C1 segment of cervical spinal cord (tissue), 14 donors: ENCODE measurements at regions not wholly inside any gene's neighbourhood (a gene's known extent, or its start where the extent isn't known, plus 50 kb on each side); places are given as distances from the start of the nearest gene placed in this dataset.
"Not testable (repeated sequence)": the region's sequence is repeated elsewhere in the genome, so short reads cannot be mapped to it uniquely, and the experiment has no call there.

Experiments used
- DNase-seq, 14 donors: peaks; one replicate each; lab custom pipeline; 2025; lab: John Stamatoyannopoulos, UW

DNA sequence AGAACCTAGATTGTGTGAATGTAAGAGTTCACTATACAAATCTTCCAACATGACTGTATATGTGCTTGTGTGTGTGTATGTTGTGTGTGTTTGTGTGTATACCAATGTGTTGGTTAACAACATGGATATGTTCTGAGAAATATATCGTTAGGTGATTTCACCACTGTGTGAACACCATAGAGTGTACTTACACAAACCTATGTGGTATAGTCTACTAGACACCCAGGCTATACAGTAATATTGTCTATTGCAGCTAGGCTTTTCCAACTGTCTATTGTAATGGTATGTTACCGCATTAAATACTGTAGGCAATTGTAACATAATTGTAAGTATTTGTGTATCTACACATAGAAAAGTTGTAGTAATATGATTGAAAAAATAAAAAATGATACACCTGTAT is 959.2 kb upstream of the SEMA6A start:
- DNase-seq, result no peak

DNA sequence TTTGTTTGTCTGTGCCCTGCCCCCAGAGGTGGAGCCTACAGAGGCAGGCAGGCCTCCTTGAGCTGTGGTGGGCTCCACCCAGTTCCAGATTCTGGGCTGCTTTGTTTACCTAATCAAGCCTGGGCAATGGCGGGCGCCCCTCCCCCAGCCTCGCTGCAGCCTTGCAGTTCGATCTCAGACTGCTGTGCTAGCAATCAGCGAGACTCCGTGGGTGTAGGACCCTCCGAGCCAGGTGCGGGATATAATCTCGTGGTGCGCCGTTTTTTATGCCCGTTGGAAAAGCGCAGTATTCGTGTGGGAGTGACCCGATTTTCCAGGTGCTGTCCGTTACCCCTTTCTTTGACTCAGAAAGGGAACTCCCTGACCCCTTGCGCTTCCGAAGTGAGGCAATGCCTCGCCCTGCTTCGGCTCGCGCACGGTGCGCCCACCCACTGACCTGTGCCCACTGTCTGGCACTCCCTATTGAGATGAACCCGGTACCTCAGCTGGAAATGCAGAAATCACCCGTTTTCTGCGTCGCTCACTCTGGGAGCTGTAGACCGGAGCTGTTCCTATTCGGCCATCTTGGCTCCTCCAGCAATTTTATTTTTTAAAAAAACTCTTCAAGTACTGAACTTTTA is 958.5 kb upstream of the SEMA6A start:
- DNase-seq, result not testable (repeated sequence)

DNA sequence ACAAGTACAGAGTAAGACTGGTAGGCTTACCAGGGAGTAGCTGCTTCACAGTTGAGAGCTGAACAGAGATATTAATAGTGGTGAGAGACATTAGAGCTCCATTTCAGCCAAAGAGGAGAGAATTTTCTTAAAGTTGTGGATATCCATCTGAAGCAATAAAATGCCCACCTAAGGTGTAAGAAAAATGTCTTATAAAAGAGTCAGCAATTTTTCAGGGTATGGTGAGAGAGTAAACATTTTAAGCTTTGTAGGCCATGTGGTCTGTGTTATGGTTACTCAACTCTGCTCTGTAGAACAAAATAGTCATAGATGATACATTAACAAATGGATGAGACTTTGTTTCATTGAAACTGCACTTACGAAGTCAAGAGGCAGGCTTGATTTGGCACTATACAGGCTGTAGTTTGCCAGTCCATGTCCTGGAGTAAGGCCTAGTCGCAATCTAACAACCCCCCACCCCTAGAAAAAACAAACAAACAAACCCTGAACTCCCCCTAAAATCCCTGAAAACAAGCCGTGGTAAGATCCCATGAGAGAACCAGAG is 945.4 kb upstream of the SEMA6A start:
- no peak for DNase-seq

DNA sequence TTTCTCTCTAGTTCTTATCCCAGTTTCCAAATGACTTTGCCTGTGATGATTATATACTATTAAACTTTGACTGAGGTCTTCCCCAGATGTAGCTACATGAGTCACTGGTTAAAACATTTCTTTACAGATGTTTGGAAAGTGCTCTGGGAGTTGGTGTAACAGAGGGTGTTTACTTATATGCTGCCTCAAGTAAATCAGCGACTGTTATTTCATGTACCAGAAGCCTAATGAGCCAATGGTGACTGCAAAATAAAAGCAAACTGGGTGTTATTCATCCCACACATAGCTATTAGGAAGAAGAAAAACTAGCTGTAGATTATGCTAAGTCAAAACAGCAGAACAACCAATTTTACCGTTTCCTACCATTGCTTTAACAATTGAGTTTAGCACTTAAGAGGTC is 929.7 kb upstream of the SEMA6A start:
- no peak for DNase-seq

DNA sequence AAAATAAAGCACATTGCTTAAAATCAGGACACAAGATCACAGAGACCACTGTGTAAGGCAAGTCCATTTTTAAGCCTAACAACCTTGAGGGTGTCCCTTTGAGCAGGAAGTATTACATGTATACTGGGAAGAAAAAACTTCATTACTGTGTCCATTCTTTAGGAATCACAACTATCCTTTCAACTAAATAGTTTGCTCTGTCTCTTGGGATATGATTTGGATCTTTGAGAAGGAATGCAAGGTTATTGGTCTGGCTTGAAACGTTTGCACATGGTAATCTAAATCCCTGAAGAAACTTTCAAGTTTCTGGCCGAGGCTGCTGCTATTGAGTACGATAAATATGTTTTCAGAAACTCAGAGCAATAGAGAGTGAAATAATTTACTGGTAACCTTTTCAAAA is 923.0 kb upstream of the SEMA6A start:
- DNase-seq, result no peak

DNA sequence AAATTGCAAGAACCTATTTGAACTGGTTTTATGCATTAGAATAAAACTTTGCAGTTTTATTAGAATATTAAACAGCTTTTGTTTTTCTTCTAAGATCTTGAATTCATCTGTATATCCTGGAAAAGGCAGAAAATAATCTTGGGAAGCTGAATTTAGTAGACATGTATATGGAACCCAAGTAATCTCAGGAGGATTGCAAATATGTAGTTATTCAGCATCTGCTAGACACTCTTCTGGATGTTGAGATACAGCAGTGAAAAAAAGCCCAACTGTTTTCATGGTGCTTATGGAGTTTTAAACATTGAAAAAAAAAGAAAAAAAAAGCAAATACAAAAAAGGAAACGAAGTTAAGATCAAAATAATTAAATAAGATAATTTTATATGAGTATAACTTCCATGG is 922.2 kb upstream of the SEMA6A start:
- DNase-seq, result no peak

DNA sequence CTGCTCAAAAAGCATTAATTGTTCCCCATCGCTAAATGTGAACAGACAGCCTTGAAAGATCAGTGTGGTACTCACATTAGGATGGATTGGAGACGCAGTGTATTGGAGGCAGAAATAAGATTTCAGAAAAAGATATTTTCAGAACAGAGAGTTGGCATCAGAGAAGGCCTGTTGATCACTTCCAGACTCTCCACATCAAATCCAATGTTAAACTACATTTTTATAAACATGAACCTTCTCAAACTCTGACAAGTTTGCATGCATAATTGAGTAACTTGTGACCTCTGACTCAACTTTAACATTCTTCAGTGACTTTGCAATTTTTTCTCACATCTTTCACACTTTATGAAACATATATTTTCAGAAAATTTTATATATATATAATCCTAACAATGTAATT is 919.6 kb upstream of the SEMA6A start:
- no peak for DNase-seq

DNA sequence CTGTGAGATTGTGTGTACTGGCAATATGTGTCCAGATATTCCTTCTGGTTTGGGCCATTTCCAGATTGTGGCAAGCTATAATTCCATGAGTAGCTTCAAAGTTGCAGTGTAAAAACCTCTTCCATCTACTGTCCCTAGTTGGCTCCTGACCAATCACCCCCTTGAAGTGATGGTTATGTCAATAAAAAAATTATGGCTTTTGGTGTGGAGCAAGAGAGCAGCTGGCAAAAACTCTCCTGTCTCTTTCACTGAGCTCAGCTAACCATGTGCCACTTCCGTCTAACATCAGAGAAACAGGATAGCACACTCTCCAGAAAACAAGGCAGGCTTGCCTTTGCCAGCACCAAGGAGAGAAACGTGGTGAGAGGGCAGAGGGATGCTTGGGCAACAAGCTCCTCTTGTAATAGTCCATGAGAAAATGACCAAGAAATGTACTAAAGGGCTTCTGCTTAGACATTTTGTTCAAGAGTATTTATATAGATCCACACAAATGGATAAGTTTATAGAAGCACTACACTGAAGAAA is 914.4 kb upstream of the SEMA6A start:
- peak in 1 of 14 donors; percentile 61 for DNase-seq

DNA sequence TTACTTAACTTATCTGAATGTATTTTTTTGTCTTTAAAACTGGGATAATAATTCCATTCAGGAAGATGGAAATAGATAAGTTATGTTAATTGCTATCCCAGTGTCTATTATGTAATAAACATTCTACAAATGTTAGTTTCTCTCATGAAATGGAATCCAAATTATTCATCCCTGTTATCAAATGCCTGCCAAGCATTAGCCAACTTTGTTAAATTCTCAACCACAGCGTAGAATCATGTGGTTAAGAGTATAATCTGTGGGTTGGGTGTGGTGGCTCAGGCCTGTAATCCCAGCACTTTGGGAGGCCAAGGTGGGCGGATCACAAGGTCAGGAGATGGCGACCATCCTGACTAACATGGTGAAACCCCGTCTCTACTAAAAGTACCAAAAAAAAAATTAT is 912.9 kb upstream of the SEMA6A start:
- no peak for DNase-seq

DNA sequence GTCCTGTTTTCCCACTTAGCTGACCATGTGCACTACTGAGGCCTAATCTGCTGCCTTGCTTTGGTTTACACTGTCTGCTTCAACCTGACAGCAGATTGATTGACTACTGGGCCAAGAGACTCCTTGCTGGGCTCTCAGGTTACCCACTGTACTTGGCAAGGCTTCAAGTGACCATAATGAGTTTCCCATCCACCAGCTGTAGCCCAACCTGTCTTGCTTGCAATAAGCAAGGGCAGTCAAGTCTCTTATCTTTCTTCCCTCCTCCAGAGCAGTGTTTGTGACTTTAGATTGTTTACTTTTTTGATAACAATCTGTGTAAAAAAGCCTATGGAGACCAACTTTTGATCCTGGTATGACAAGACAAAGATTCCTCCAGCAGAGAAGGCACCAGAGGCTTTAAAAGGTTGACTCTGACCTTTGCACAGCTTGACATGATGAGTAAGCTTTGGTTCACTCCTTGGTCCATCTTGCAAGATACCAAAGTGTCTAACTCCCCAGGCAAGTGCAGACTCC is 912.3 kb upstream of the SEMA6A start:
- DNase-seq, result peak in 2 of 14 donors; percentile 2 to 77

DNA sequence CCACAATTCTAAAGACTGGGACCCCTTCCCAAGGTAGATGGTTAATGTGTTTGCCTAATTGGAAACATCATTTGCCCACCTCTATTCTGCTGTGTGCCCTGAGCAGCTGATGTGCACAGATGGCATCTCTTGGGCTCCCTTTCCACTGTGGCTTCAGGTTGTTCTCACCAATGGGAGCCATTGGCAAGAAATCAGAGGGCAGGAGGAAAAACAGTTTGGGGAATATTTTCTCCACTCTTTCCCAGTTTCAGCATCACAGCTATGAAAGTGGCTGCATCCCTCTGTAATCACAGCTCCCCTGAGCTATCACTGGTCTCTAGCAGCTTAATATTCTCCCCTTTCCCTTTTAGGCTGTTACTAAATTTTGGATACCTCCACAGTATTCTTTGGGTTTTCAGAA is 911.6 kb upstream of the SEMA6A start:
- DNase-seq, result peak in 1 of 14 donors; percentile 60

DNA sequence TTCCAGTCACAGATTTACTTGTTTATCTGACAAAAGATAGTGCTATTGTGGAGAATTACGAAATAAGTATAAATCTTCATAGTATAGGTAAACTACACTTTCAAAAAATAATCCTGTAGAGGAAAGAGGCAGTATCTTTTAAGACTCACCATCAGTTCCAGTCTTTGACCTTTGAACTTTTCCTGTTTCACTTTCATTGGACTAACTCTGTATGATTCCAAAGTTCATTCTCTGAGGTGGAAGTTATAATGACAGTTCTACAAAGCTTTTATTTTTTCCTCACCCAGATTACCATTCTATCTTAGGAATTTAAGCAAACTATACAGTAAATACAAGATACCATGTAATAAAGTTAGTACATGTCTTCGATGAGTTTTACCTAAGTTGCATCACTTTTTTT is 901.3 kb upstream of the SEMA6A start:
- no peak for DNase-seq

DNA sequence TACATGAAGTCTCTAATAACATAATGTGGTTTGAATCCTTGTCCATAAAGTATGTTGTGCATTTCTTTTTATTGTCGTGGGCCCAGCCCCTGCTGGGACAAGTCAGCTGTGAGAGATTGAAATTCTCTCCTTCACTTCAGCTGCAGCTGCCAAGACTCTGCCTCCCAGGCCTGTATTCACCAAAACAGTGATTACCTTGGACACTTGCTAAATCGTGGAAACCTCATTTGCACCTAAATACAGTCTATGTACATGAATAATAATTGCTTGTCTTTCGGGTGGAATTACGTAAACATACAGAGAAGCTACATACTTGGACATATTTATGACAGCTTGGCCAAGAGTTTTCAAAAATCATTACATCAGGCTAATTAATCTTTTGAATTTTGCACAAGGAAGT is 898.5 kb upstream of the SEMA6A start:
- peak in 2 of 14 donors; percentile 6 to 88 for DNase-seq

DNA sequence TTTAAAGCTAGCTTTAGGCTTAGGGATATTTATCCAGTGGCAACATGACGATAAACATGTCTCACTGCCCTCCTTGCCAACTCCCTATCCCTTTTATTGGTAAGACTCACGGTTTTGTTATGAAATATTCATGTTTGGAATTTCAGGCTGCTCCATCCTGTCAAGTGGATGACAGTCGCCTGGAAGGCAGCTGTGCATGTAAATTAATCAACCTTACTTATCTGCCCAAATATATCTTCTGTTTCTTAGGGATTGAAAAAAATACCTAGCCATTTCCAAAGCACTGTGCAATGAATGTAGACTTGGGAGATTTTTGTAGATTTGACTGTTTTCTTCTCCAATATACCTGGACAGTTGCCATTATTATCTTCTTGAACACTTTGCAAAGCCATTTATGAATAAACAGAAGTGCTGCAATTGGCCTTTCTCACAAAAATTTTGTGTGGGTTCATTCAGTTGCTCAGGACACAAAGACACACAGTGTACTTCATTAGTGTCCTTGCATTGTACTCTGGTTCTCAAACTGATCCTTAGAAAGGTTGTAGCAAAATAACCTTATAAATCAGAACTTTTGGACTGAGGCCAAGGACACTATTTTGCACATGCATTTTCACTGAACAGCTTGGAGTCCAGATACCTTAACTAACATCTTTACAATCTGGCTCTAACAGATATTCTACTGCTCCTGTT is 889.4 kb upstream of the SEMA6A start:
- peak in 1 of 14 donors; percentile 51 for DNase-seq

DNA sequence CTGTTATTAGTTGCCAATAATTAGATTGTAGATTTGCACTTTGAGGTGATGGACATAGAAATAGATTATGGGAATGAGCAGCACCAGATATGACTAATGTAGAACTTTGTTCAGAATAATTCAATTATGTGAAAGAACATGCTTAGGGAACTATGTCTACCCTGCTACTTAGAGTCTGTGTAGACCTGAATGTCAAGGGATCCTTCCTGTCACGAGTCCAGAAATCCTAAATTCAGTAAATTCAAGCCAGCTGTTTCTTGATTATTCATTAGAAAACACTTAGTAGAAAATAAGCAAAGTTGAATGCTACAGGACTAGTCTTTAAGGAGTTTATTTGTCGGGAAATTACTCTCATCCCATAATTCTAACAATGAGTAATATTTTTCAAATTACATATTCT is 887.3 kb upstream of the SEMA6A start:
- no peak for DNase-seq

DNA sequence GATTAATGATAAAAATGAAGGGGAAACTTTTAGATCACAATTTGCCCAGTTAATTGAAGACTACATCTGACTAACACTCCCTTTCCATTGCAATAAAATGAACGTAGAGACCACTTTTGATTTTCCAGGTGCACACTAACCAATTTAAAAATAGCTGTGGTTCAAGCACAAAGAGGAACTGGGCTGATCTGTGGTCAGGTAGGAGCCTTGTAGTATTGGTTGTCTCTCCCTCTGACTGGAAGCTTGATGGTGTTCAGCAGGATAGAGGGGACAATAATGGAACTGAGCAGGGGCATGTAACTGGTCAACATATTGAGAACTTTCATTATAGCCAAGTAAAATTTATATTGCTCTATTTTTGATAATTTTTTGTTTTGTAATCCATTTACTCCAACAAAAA is 886.8 kb upstream of the SEMA6A start:
- no peak for DNase-seq

DNA sequence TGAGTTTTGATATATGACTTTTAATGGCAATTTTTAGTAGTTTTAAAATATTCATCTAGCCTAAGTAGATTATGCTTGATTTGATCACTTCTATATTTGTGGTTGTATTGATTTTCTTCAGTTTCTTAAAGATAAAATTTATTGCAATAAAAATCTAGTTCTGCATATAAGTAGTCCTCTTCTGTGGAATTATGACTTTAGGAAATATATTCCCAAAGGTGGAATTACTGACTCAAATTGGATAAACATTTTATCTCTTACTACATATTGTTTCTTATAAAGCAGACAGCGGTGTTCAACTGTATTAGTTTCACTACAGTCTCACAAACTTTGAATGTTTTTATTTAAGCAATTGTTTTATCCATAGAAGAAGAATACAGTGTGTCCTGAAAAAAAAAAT is 883.0 kb upstream of the SEMA6A start:
- no peak for DNase-seq

DNA sequence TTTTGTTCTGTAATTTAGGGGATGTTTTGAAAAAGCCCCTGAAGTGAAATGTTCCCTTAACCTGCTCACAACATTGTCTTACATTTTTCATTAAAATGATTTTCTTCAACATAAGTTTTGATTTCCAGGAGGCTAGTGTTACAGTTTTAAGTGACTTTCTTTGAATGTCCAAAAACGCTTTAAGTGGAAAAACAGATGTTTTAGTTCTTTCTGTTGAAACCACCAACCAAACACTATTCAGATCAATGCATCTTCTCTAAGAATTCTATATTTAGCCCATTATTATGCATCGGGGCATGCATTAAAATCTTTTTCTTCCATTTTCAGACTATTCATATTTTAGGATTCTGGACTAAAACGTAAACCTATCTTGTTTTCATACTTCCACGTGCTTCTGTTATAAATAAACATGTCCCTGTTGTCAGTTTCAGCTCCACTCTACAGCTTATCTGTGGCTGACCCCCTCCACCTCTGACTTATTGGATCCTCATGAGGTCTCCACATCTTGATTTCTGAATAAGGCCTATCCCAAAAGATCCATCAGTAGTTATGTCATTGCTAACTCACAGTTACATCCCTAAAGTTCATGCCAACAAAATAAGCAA is 882.3 kb upstream of the SEMA6A start:
- no peak for DNase-seq

DNA sequence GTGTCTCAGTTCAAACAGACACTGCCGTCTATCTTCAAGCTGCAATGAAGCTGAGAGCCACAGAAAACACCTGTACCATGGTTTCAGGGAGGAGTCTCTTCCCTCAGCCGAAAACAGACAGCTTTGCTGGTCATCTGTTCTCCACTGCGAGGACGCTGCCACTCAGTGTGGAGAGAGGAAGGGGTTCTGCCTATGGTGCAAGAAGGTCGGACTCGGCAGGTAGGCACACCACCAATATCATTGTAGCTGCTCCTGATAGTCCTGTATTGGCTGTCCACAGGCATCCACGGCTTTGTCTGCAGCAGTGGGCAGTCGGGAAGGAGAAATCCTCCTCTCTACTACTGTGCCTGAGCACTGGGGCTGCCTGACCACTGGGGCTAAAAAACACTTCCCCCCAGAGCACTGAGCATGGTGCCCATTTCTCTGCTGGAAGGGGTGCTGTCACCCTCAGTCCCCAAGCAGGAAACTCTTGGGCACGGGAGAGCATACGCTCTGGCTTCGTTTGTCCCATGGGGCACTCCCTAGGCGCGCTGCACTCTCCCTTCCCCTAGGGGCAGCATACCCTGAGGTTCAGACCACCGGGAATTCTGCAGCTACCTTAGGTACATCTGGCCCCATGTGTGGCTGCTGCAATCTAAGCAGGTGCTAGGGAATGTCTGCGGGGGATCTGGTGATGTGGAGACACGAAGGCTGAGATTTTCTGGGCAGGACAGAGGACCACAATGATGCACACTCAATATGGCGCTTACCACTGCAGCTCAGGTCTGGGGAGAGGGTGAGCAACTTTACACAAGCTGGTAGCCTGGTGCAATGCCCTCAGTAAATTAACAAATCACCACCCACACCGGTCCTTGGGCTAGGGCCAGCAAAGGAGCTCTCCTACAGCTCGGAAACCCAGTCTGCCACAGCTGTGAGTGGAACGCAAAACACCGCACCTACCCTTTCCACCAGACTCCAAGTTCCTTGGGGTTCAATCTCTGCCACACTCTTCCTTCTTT is 880.9 kb upstream of the SEMA6A start:
- DNase-seq, result no peak

DNA sequence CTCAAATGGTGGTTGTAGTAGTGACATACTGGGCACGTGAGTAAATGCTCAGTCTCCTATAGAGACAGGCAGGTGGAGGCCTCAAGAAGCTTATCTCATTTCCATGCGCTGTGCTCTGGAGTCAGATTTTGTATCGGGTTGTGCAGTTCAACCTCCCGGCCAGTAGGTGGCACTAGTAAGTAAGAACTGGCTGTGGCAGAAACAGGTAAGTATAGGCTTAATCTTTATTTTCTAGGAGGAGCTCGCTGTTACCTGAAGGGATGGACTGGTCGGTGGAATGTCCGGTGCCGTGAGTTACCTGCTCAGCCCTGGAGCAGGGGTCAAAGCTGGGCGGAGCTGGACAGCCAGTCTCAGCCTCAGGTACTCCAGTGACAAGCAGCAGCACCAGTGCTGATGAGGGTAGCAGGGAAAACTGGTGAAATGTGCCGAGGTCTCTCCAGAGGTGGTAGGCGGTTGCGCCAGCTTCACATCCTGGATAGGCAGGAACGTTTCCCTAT is 880.1 kb upstream of the SEMA6A start:
- peak in 3 of 14 donors; percentile 4 to 9 (median 9) for DNase-seq

DNA sequence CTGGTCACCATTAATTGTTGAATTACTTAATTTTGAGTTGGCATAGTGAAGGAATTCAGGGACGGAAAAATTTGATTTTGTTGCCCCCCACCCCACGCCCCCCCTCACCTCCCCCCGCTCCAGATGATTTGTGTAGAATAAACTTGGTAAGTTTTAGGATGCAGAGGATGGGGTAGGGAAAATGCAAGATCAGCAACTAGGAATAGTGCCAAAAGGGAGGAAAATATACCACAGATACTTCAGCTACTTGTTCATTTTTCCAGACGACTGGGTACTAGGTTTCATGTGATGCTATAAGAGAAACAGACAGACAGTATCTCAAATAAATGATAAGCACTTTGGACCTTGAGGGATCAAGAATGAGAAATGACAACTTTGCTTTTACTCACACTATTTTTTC is 862.2 kb upstream of the SEMA6A start:
- DNase-seq, result no peak
